ENCODE measurements at regions not wholly inside any gene's neighbourhood (a gene's known extent, or its start where the extent isn't known, plus 50 kb on each side); places are given as distances from the start of the nearest gene placed in this dataset.

- Histone ChIP-seq H3K4me3 (no peak overlapping the region), H3K4me2 (no peak overlapping the region), H4K20me1 (ENCODE audit: insufficient read depth, poor library complexity, severe bottlenecking) (no peaks in the 10 kb centered on the region), H3K36me3 (replicated peaks; ENCODE audit: insufficient read depth, low read depth) (no peaks in the 10 kb centered on the region), H3K27ac (no peak overlapping the region), H3K9me3 (ENCODE audit: low read depth) (no peaks in the 10 kb centered on the region), H3K27me3 (no peaks in the 10 kb centered on the region), H2AFZ (no peak overlapping the region), H3K79me2 (no peaks in the 10 kb centered on the region), H3K9me2 (replicated peaks; ENCODE audit: insufficient read depth) (no peaks in the 10 kb centered on the region), H3K4me1 (ENCODE audit: insufficient read depth) (no peaks in the 10 kb centered on the region)
- WGBS (ENCODE audit: low lambda C conversion rate, missing lambda C conversion rate) = 93% methylated on average over 8 of the region's 8 CpGs
- TF ChIP-seq CTCF (IDR thresholded peaks at IDR 0.05; ENCODE audit: poor library complexity) = no peak
- no peak for TF ChIP-seq EZH2phosphoT487 (IDR thresholded peaks at IDR 0.05; ENCODE audit: low read depth, severe bottlenecking, unreplicated experiment)
- DNase-seq (ENCODE audit: low spot score) = no peak
Observed at GRCh38 chr1:224517171-224517570, 82.6 kb upstream of the WDR26 start.

GRCh38 chr1:224518528-224518927 is 83.9 kb upstream of the WDR26 start:
- H2AFZ ChIP-seq = no peak overlapping the region
- no peak overlapping the region for H3K27ac ChIP-seq
- 88% methylated on average over 4 of the region's 4 CpGs for WGBS (ENCODE audit: low lambda C conversion rate, missing lambda C conversion rate)
- H3K36me3 ChIP-seq (replicated peaks; ENCODE audit: insufficient read depth, low read depth) = no peaks in the 10 kb centered on the region
- H3K4me1 ChIP-seq (ENCODE audit: insufficient read depth) = no peaks in the 10 kb centered on the region
- no peaks in the 10 kb centered on the region for H3K27me3 ChIP-seq
- H3K9me2 ChIP-seq (replicated peaks; ENCODE audit: insufficient read depth) = no peaks in the 10 kb centered on the region
- TF ChIP-seq EZH2 (IDR thresholded peaks at IDR 0.05; ENCODE audit: borderline replicate concordance) (no peak), EZH2phosphoT487 (IDR thresholded peaks at IDR 0.05; ENCODE audit: low read depth, severe bottlenecking, unreplicated experiment) (no peak)
- H3K4me2 ChIP-seq = no peak overlapping the region
- no peaks in the 10 kb centered on the region for H3K9me3 ChIP-seq (ENCODE audit: low read depth)
- no peak for DNase-seq (ENCODE audit: low spot score)
- no peaks in the 10 kb centered on the region for H3K79me2 ChIP-seq
- H4K20me1 ChIP-seq (ENCODE audit: insufficient read depth, poor library complexity, severe bottlenecking) = no peaks in the 10 kb centered on the region
- H3K4me3 ChIP-seq = no peak overlapping the region

GRCh38 chr1:224519874-224520273 is 85.3 kb upstream of the WDR26 start:
- no peaks in the 10 kb centered on the region for H3K4me1 ChIP-seq (ENCODE audit: insufficient read depth)
- H3K79me2 ChIP-seq = no peaks in the 10 kb centered on the region
- no peak for DNase-seq (ENCODE audit: low spot score)
- H3K27me3 ChIP-seq = no peaks in the 10 kb centered on the region
- no peak overlapping the region for H3K4me3 ChIP-seq
- H3K9me2 ChIP-seq (replicated peaks; ENCODE audit: insufficient read depth) = no peaks in the 10 kb centered on the region
- H4K20me1 ChIP-seq (ENCODE audit: insufficient read depth, poor library complexity, severe bottlenecking) = no peaks in the 10 kb centered on the region
- H3K27ac ChIP-seq = no peak overlapping the region
- H2AFZ ChIP-seq = no peak overlapping the region
- no peak overlapping the region for H3K4me2 ChIP-seq
- no peaks in the 10 kb centered on the region for H3K9me3 ChIP-seq (ENCODE audit: low read depth)
- TF ChIP-seq EZH2 (IDR thresholded peaks at IDR 0.05; ENCODE audit: borderline replicate concordance) (no peak), EZH2phosphoT487 (IDR thresholded peaks at IDR 0.05; ENCODE audit: low read depth, severe bottlenecking, unreplicated experiment) (no peak), CTCF (IDR thresholded peaks at IDR 0.05; ENCODE audit: poor library complexity) (no peak)
- H3K36me3 ChIP-seq (replicated peaks; ENCODE audit: insufficient read depth, low read depth) = no peaks in the 10 kb centered on the region

- H2AFZ ChIP-seq = no peak overlapping the region
- H3K36me3 ChIP-seq (replicated peaks; ENCODE audit: insufficient read depth, low read depth) = no peaks in the 10 kb centered on the region
- H3K4me1 ChIP-seq (ENCODE audit: insufficient read depth) = no peaks in the 10 kb centered on the region
- H4K20me1 ChIP-seq (ENCODE audit: insufficient read depth, poor library complexity, severe bottlenecking) = no peaks in the 10 kb centered on the region
- H3K27ac ChIP-seq = no peak overlapping the region
- no peak for DNase-seq (ENCODE audit: low spot score)
- H3K9me2 ChIP-seq (replicated peaks; ENCODE audit: insufficient read depth) = no peaks in the 10 kb centered on the region
- TF ChIP-seq EZH2phosphoT487 (IDR thresholded peaks at IDR 0.05; ENCODE audit: low read depth, severe bottlenecking, unreplicated experiment) = no peak
- TF ChIP-seq CTCF (IDR thresholded peaks at IDR 0.05; ENCODE audit: poor library complexity) = no peak
- no peak for TF ChIP-seq EZH2 (IDR thresholded peaks at IDR 0.05; ENCODE audit: borderline replicate concordance)
- no peak overlapping the region for H3K4me3 ChIP-seq
- H3K9me3 ChIP-seq (ENCODE audit: low read depth) = no peaks in the 10 kb centered on the region
- no peaks in the 10 kb centered on the region for H3K27me3 ChIP-seq
- H3K4me2 ChIP-seq = no peak overlapping the region
- H3K79me2 ChIP-seq = no peaks in the 10 kb centered on the region
- WGBS (ENCODE audit: low lambda C conversion rate, missing lambda C conversion rate) = 96% methylated on average over 4 of the region's 4 CpGs
Observed at GRCh38 chr1:224520808-224521207, 86.2 kb upstream of the WDR26 start.

Measured in hepatocyte (in vitro differentiated cells).